Astrocyte of the spinal cord (primary cell): ENCODE measurements at regions not wholly inside any gene's neighbourhood (a gene's known extent, or its start where the extent isn't known, plus 50 kb on each side); places are given as distances from the start of the nearest gene placed in this dataset.

Source experiments
- DNase-seq: peaks from one replicate; pipeline ENCODE4 v3.0.0; 2011; ENCODE audit warnings: low read depth, low spot score
- H3K4me3 ChIP-seq: 2 replicates; pipeline ENCODE4 v1.5.1; 2011; ENCODE audit warnings: low read depth, mild to moderate bottlenecking, low read length, moderate library complexity
- in situ Hi-C: cut with HindIII; loops from 2 replicates; pipeline ENCODE4 v1.10.0; 2017; ENCODE audit warnings: low sequenced_read_pairs
- TF ChIP-seq, protein P1 (sequence below): IDR thresholded peaks from 2 replicates; pipeline ENCODE4 v1.5.1; 2012; ENCODE audit warnings: low read depth, mild to moderate bottlenecking, low read length, inconsistent platforms

DNA sequence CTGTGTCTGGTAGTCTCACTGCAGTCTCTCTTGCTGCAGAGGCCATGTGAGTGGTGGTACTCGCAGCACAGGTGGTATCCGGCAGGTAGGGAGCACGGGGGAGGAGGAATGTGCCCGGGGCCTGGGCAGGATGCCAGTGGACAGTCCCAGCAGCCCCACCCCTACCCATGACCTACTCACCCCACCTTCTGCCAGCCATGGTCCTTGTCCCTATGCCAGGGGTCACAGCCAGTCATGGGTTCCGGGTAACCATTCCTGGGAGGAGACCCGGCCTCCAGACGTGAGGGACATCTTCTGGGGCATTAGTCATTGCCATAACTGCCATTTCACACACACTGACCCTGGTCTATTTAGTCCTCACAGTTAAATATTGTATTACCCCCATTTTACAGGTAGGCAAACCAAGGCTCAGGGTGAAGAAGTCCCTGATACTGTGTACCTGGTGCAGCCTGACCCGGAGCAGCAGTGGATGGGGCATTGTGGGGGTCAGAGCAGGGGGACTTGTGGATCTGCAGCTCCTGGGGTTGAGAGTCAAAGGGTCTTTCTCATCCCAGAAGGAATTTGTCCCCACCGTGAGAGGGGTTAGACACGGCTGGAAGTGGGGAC is 58.8 kb upstream of the TAC4 start:
- TF ChIP-seq, protein P1, sequence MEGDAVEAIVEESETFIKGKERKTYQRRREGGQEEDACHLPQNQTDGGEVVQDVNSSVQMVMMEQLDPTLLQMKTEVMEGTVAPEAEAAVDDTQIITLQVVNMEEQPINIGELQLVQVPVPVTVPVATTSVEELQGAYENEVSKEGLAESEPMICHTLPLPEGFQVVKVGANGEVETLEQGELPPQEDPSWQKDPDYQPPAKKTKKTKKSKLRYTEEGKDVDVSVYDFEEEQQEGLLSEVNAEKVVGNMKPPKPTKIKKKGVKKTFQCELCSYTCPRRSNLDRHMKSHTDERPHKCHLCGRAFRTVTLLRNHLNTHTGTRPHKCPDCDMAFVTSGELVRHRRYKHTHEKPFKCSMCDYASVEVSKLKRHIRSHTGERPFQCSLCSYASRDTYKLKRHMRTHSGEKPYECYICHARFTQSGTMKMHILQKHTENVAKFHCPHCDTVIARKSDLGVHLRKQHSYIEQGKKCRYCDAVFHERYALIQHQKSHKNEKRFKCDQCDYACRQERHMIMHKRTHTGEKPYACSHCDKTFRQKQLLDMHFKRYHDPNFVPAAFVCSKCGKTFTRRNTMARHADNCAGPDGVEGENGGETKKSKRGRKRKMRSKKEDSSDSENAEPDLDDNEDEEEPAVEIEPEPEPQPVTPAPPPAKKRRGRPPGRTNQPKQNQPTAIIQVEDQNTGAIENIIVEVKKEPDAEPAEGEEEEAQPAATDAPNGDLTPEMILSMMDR, result no peak
- in situ Hi-C loops, result no loop called here
- no peak for DNase-seq
- no peak overlapping the region for H3K4me3 ChIP-seq

DNA sequence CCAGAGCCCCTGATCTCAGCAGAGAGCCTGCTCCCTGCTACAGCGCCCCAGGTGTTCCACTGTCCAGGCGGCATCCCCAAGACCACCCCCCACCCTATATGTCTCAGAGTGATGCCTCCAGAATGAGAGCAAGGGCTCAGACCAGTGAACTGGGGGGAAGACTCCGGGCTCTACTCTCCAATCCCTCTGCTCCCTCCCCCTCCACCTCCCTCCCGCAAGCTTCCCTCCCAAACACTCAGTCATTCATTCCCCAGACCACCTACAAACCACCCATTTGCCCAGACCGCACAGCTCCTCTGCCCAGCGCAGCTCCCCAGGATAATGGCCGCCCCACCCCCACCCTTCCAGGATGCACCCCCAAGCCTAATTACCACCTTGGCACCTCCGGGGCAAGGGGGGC is 59.4 kb upstream of the TAC4 start:
- DNase-seq, result no peak
- no peak overlapping the region for H3K4me3 ChIP-seq
- TF ChIP-seq, protein P1, result no peak
- in situ Hi-C loops, result no loop called here

DNA sequence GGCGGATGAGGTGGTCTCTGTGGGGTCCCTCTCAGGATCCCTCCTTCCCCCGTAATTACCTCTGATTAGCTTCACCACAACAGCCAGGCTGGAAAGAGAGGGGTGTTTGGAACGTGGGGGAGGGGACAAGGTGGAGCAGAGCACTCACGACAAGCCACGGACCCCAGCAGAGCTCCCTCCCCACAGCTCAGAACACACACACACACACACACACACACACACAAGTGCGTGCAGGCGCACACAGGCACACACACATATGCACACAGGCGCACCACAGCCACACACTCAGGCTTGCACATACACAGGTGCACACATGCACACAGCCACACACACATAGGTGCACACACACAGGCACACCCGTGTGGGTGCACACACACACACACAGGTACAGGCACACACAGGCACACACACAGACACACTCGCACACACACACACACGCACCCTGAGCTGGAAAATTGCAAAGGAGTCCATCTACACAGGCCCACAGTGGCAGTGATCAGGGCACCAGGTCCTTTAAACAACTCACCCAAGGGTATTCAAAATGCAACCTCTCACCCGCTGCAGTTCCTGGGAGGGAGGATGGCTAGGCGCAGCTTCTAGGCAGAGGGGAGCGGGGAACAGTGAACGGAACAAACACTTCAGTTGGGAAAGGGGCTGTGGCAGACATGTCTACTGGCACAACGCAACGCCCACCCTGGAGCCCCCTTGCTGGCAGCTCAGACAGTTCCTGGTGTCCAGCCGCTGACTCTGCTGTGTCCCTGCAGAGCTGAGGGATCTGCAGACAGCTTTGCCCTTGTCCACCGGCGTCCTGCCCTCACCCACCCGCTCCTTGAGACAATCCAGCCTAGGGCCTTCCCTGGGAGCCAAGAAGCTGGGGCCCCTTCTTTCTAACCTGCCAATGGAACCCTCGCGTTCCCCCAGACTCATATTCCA is 59.9 kb upstream of the DLX4 start:
- in situ Hi-C loops, result no loop called here
- no peak overlapping the region for H3K4me3 ChIP-seq
- no peak for DNase-seq
- TF ChIP-seq, protein P1, result no peak

DNA sequence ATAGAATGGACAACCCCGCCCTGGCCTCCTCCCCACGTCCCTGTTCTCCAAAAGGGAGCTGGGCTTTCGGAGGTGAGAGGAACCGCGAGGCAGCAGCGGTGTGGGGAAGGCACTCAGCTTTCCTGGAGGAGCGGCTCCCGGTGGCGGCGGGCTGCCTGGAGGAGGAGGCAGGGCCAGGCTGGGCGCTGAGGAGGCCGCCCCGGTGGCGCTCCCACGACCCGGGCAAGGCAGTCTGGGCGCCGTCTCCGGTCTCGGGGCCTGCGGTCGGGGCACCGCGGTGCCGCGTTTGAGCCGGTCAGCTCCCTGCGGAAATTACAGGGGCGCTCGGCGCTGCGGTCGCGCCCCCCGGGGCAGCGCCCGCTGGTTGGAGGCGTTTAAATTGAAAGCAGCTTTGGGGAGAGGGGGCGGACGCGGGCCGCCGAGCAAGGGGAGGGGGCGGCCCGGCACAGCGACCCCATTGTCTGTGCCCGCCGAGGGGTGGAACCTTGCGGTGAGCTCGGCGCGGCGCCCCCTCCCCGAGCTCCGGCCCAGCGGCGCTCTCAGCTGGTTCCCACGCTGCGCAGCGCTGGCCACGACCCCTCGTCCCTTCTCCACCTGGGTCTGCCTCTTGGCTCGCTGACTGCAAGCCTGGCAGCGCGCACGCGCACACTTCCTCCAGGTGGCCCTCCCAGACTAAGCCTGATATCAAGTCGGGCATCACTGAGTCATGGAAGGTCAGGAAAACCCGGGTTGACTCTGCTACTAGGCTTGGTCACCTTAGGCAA is 58.7 kb upstream of the DLX4 start:
- DNase-seq, result no peak
- TF ChIP-seq, protein P1, result no peak
- in situ Hi-C loops, result loop anchor here (10.0 kb wide), 1 partner anchor 85 kb away; the partner anchor contains the start of gene DLX3

DNA sequence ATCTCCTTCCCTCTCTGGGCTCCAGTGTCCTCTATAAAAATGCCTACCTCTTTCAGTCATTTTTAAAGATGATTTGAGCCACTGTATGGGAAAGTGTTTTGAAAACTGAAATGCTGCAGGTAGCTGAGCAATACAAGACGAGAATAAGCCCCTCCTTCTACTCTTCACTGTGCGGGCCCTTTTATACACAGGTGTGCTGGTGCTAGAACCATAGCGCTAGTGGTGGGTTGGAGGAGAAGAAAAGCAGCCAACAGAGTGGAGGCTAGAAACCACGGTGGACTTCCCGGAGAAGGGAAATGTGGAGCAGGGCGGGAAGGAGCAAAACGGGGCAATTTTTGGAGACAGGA is 58.2 kb upstream of the DLX4 start:
- no peak for DNase-seq

More for the DNA sequence above, 58.7 kb upstream of the DLX4 start:
- H3K4me3 ChIP-seq, result no peak overlapping the region

DNA sequence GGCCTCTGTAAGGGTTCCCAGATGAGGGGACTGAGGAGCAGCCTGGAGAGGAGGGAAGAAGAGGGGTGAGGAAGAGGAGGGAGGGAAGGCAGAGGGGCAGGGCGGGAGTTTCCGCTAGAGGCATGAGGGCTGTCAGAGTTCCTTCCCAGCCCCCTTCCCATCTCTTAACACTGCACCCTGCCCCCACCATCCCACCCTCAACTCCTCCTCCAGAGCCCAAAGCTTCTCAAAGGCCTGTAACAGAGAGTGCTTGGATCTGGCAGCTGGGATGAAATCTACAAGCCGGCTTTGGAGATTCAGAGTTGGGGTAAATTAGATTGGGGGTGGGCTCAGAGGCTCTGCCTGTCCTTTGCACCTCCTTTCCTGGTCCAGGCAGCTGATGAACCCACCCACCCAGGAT is 57.3 kb upstream of the DLX4 start:
- no peak overlapping the region for H3K4me3 ChIP-seq
- TF ChIP-seq, protein P1, result no peak
- no peak for DNase-seq
- in situ Hi-C loops, result loop anchor here (10.0 kb wide), 1 partner anchor 83 kb away; the partner anchor contains the start of gene DLX3

More for the DNA sequence above, 58.2 kb upstream of the DLX4 start:
- no peak overlapping the region for H3K4me3 ChIP-seq
- TF ChIP-seq, protein P1, result no peak
- in situ Hi-C loops, result loop anchor here (10.0 kb wide), 1 partner anchor 84 kb away; the partner anchor contains the start of gene DLX3
